ENCODE measurements at regions not wholly inside any gene's neighbourhood (a gene's known extent, or its start where the extent isn't known, plus 50 kb on each side); places are given as distances from the start of the nearest gene placed in this dataset.

DNA sequence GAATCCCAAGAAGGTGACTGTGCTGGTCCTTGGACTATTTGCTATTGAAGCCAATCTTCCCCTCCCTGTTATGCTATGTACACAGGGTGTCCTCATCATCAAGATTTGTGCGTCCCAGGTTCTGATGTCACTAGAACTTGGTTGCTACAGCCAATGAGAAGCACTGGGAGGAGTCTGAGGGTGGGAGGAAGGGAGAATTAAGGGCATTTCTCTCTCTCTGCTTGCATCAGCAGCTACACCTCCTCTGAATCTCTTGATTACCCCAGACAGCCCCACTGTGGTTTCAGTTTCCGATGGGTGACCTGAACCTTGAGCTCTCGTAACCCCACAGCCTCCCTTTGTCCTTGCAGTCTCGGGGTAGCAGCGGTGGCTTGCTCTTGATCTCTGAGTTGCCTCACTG lies 212.4 kb upstream of the SESN3 start:
- no peak for DNase-seq (ENCODE audit: low spot score)

DNA sequence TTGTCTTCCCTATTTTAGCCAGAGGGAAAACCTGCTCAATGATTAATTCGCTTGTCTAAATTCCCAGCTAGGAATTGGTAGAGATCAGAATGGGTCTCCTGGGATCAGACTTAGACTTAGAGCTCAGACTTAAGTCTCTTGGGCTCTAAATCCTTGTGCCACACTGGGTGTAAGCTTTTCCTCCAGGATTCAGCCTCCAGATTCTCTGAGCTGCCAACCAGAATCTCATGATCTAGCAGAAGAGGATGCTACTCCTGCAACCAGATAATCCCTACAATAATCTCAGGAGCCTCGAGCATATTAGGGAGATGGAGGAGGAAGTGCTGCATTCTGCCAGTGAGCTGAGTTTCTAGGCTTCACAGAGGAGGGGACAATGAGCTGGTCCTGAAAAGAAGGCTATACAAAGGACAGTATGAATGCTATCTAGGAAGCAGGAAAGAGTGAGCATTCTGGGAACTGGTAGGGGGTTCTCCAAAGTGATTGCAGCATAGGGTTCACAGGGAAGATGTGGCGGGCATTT lies 211.6 kb upstream of the SESN3 start:
- no peaks in the 10 kb centered on the region for H3K9me3 Mint-ChIP-seq (ENCODE audit: low read depth)
- H3K27ac Mint-ChIP-seq (ENCODE audit: unreplicated experiment) = no peak overlapping the region
- no peaks in the 10 kb centered on the region for H3K36me3 Mint-ChIP-seq (ENCODE audit: low read depth)
- no peaks in the 10 kb centered on the region for H3K27me3 Mint-ChIP-seq (ENCODE audit: low read depth)
- no peak for TF ChIP-seq CTCF (IDR thresholded peaks at IDR 0.05)
- DNase-seq (ENCODE audit: low spot score) = no peak
- H3K4me3 Mint-ChIP-seq (ENCODE audit: unreplicated experiment) = no peak overlapping the region
- no peaks in the 10 kb centered on the region for H3K4me1 Mint-ChIP-seq (ENCODE audit: low read depth)

More for the DNA sequence above, 212.4 kb upstream of the SESN3 start:
- Mint-ChIP-seq H3K4me1 (ENCODE audit: low read depth) (no peaks in the 10 kb centered on the region), H3K9me3 (ENCODE audit: low read depth) (no peaks in the 10 kb centered on the region), H3K4me3 (ENCODE audit: unreplicated experiment) (no peak overlapping the region), H3K27ac (ENCODE audit: unreplicated experiment) (no peak overlapping the region), H3K27me3 (ENCODE audit: low read depth) (no peaks in the 10 kb centered on the region), H3K36me3 (ENCODE audit: low read depth) (no peaks in the 10 kb centered on the region)
- no peak for TF ChIP-seq CTCF (IDR thresholded peaks at IDR 0.05)

DNA sequence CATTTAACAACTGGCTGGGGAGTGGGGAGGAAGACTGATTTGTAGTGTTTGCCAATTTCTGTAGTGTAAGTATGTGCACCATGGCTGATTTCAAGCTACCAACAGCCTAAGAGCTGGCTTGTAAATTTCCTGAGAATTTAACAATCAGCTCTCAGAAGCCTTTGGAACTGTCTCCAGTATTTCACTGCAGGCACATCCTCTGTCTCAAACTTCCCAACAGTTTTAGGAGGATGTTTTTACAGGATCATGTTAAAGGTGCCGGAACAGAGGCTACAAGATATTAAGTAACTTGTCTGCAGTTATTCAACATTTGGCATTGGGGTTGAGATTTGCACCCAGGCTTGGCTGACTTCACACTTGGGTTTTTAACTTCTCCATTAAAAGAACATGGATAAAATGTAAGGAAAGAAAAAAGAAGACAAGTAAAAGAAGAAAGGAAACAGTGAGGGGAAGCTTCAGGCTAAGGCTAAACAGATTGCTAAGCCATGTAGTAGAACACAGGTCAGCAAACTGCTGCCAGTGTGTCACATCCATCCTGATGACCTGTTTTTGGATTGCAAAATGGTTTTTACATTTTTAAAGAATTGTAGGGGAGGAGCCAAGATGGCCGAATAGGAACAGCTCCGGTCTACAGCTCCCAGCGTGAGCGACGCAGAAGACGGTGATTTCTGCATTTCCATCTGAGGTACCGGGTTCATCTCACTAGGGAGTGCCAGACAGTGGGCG lies 204.8 kb upstream of the SESN3 start:
- H3K9me3 Mint-ChIP-seq (ENCODE audit: low read depth) = no peaks in the 10 kb centered on the region
- no peak overlapping the region for H3K4me3 Mint-ChIP-seq (ENCODE audit: unreplicated experiment)
- H3K4me1 Mint-ChIP-seq (ENCODE audit: low read depth) = peaks cover 24% of the 10 kb centered on the region
- TF ChIP-seq CTCF (IDR thresholded peaks at IDR 0.05) = no peak
- no peak for DNase-seq (ENCODE audit: low spot score)
- no peaks in the 10 kb centered on the region for H3K36me3 Mint-ChIP-seq (ENCODE audit: low read depth)
- peaks cover 2% of the 10 kb centered on the region for H3K27me3 Mint-ChIP-seq (ENCODE audit: low read depth)
- H3K27ac Mint-ChIP-seq (ENCODE audit: unreplicated experiment) = no peak overlapping the region

- Mint-ChIP-seq H3K4me3 (ENCODE audit: unreplicated experiment) (no peak overlapping the region), H3K9me3 (ENCODE audit: low read depth) (no peaks in the 10 kb centered on the region), H3K36me3 (ENCODE audit: low read depth) (no peaks in the 10 kb centered on the region), H3K4me1 (ENCODE audit: low read depth) (peaks cover 24% of the 10 kb centered on the region), H3K27me3 (ENCODE audit: low read depth) (peaks cover 2% of the 10 kb centered on the region), H3K27ac (ENCODE audit: unreplicated experiment) (no peak overlapping the region)
- DNase-seq (ENCODE audit: low spot score) = no peak
- no peak for TF ChIP-seq CTCF (IDR thresholded peaks at IDR 0.05)
Measured at GRCh38 chr11:95435192-95435591, 204.2 kb upstream of the SESN3 start.

GRCh38 chr11:95434489-95435057 lies 203.6 kb upstream of the SESN3 start:
- Mint-ChIP-seq H3K9me3 (ENCODE audit: low read depth) (no peaks in the 10 kb centered on the region), H3K4me3 (ENCODE audit: unreplicated experiment) (no peak overlapping the region), H3K36me3 (ENCODE audit: low read depth) (no peaks in the 10 kb centered on the region), H3K27me3 (ENCODE audit: low read depth) (peaks cover 2% of the 10 kb centered on the region), H3K4me1 (ENCODE audit: low read depth) (peaks cover 24% of the 10 kb centered on the region), H3K27ac (ENCODE audit: unreplicated experiment) (no peak overlapping the region)
- no peak for TF ChIP-seq CTCF (IDR thresholded peaks at IDR 0.05)
- no peak for DNase-seq (ENCODE audit: low spot score)

Measured in chondrocyte (in vitro differentiated cells).